NOMO-1 treated with dmso at 0.1 percent for 144 hours (cell line): ENCODE measurements at regions not wholly inside any gene's neighbourhood (a gene's known extent, or its start where the extent isn't known, plus 50 kb on each side); places are given as distances from the start of the nearest gene placed in this dataset.
"Not testable (repeated sequence)": the region's sequence is repeated elsewhere in the genome, so short reads cannot be mapped to it uniquely, and the experiment has no call there.

ENCODE experiments used
- DNase-seq: peaks from one replicate; lab custom pipeline; 2025; ENCODE audit not compliant: unreplicated experiment; lab: John Stamatoyannopoulos, UW

DNA sequence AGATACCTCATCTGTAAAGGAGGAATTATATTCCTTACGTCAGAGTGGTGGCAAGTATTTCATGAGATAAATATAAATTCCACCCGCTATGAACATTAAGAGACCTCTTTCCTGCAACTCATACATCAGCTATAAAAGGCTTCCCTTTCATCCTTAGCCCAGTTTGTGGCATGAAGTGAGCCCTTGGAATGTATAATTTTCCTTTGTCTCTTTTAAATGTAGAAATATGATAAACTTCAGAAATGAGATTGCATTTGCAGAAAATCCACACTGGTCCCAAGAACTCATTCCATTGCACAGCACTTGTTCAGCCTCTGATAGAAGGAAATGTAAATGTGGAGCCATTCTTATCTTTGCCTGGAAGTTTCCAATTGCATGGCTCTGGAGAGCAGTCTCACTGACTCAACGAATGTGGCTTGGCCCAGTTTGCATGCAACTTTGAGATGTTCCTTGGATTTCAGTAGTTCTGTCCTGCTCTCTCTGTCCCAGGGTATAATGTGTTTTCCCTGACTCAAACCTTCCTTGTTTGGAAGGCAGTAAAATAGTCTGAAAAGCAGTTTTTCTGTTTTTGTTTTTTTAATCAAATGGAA is 746.4 kb downstream of the CDH11 start:
- no peak for DNase-seq

DNA sequence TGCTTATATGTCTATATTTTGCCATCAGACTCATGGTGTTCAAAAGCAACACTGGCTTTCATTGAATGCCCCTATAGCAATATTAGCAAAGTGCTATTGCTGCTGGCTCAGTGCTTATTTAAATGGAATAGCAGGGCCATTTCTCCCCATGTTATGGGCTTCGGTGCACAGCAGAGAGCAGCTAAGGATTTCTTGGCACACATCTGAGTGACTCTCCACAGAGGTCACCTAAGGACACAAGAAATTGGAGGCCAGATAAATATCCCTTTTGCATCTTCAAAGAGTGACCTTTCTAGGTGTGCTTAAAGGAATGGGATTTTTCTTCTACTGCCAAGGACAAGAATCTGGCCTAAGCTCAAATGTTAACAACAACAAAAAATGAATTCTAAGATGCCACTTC is 751.8 kb downstream of the CDH11 start:
- DNase-seq: no peak

DNA sequence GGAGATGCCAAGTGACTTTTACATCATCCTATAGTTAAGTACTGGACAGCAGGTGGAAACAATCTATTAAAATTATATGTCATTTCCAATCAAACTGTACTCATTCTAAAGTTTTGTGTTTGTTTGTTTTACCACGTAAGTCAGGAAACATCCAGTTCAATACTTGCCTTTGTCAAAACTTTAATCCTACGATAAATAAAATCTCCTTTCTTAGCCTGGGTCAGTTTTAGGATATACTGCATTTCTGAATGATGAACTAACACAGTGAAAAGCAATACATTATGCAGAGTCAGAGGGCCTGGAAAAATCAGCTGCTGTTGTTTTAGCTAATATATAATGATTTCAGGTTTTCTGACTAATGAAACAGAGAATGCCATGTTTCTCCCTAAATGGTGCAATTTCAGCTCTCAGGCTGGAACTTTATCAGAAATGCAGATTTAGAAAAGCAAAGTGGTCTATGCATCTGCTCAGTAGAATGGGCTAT is 756.4 kb downstream of the CDH11 start:
- no peak for DNase-seq

DNA sequence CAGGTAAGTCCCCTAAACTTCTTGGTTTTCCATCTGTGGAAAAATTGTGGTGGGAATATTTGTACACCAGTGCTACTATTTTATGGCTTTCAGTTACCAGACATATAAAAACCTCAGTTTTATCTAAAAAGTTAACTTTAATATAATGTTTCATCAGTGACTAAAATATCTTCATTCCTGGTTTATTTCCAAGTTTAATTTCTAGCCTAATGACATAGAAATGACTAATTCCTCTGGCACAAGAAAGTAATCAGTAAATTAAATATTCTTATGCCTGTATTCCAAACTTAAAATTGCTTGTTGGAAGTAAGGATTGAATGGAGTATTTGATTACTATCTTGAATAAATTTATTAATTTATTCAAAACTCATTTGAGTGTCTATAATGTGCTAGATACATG is 757.0 kb downstream of the CDH11 start:
- DNase-seq: no peak

DNA sequence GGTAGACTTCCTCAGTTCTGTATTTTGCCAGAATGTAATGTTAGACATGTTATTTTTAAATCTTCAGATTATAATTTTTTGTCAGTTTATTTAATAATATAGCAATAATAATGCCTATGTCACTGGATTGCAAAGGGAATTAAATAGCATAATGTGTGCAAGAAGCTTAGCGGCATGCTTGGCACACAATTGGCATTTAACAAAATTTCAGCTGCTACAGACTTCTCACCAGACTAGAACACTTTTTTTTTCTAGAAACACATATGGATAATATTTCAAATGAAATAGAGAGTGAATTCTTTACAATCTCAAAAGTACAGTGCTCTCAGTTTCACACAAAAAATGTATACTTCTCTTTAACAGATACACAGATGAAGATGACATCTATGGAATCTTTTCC is 757.4 kb downstream of the CDH11 start:
- no peak for DNase-seq

DNA sequence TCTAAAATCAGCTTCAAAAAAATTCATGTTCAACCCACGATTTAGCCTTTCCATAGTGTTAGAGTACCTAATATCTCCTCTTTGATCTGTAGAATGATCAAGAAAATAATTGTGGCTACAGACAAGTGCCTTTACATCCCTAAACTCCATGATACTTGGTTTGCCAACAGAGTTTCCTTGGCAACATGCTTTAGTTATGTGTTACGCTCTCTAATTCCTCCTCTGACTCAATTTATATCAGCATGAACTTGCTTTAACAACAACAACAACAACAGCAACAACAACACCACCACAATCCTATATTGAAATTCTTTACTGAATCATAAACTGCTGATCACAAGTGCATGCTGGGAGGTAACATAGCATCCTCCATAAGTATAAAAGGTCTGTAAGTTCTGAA is 757.8 kb downstream of the CDH11 start:
- DNase-seq: no peak

DNA sequence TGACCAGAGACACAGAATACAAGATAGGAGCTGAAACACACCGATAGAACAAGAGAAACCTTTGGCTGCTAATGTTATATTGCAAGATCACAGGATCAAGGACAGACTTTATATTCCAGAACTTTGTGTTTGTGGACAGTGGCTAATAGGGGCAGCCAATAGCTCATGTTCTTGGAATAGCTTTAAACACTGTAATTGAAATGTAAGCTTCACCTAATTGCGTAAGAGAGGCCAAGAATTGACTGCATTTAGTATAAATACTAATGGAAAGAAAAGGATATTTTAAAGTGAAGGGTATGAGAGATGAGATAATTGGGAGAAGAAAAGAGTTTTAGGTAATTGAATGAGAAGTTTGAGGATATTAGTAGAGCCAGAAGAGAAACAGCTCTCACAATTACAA is 758.8 kb downstream of the CDH11 start:
- DNase-seq: no peak

DNA sequence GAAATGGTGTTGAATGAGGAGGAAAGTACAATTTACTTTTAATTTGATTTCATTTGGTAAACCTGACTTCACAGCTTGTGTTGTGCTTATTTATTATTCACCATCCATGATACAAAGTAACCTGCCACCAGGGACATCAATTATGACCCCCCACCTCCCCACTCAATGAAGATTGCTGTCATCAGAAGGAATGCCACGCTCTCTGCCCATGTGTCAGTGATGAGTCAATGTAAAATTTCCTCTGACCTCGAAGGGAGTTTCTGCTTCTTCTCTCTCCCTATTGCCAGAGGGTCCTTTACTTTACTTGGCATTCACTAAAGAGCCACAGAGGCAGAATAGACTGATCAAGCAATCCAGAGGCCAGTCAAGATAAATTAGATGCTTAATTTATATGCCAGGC is 759.7 kb downstream of the CDH11 start:
- no peak for DNase-seq

DNA sequence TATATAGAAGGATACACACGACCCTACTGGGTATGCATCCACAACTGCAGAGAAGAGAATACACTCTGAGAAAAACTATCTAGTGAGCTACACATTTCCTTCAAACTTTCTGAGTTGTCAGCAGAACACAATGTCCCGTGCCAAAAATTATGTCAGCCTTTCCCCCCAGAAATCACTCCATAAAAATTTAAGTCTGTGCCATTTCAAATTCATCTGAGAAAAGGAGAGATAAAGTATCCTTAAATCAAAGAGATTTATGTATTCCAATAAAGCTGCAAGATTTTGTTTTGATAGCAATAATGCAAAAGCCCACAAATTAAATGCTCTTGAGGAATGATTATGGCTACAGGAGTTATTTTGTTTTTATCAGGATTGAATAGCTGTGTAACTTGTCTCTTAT is 760.1 kb downstream of the CDH11 start:
- no peak for DNase-seq

DNA sequence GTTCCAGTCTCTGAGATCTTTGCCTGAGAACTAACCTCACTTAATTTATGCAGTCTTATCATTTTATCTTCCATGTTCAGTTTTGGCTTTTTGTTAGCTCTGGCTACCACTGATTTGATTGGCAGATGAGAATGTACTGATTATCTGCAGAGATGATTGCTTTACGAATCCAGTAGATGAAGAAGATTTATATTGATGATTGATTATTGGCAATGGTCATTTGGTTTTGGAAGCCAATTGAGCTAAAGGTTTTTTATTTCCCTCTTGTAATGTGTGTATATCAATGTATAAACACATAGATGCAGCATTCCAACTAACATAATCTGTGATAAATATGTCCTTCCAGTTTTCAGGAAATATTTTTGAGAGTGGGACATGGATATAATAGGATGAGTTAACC is 763.6 kb downstream of the CDH11 start:
- no peak for DNase-seq

DNA sequence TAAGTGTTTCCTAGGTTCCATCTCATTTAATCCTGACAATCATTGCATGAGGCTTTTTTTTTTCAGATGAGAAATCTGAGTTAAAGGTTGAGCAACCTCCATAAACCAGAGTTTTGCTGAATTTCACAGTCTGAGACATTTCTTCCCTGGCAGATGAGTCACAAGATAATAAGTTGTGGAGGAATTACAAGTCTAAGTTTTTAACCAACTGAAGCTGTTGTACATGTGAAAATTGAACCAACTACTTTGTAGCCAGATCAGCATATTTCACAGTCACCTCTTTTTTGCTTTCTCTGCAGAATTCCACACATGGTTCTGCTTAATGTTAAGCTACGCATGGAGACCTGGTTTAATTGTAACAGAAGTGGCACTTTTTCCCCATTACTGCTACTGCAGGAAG is 765.6 kb downstream of the CDH11 start:
- DNase-seq: peak; percentile 13

DNA sequence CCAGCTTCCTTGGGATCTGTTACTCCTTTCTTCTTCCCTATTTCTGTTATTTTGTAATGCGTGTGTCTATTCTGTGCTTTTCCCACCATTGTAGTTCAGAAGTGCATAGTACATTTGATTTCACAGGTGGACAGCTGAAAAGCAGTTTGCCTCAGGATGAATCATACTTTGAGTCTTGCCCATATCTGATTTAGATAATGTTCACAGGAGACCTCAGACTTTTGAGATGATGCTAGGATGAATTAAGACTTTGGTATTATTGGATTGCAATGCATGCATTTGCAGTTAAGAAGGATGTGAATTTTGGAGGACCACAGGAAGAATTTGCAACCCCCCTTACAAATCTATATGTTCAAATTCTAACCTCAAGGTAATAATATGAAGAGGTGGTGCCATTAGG is 769.6 kb downstream of the CDH11 start:
- no peak for DNase-seq

DNA sequence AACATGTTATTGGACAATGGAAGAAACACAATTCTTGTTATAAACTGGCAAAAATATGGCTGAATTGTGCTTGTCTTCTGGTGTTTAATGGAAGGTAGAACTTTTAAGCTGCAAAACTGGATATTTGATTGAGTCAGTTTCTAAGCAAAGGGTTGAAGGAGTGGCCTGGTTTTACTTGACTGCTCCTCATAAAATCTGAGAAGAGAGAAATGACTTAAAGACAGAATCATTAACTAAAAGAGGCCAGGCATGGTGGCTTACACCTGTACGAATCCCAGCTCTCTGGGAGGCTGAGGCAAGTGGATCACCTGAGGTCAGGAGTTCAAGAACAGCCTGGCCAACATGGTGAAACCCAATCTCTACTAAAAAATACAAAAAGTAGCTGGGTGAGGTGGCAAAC is 770.7 kb downstream of the CDH11 start:
- no peak for DNase-seq

DNA sequence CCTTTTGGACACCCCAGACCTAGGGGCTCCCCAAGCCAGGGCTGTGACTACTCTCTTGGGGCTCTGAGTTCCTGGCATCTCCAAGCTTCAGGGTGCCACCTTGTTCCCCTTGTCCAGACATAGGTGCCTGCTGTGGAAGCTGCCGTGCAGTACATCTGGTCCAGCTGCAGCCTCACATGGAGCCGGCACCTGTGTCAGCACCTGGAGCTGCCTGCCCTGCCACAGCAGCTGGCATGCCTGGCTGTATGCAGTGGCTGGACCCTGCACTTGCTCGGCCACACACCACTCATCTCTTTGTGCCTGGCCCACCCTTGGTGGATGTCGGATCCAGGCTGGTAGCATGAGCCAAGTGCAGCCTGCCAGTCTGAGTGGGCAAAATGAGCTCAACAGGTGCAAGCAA is 775.8 kb downstream of the CDH11 start:
- DNase-seq: no peak

DNA sequence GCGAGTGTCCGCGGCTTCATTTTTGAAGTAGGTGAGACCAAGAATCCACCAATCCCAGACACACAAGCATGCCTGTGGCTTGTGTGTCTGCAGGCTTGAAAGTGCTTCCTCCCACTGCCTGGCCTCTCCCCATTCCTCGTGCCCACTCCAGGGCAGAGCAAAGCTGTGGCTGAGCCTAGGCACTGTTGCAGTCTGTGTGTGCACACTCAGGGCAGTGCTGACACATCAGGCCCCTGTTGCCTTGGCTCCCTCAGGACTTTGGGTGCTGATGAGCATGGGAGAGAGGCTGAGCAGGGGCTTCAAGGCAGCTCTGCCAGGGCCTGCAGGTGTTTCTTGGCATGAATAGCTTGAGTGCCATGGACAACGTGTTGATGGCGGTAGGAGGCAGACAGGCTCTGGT is 776.7 kb downstream of the CDH11 start:
- no peak for DNase-seq

DNA sequence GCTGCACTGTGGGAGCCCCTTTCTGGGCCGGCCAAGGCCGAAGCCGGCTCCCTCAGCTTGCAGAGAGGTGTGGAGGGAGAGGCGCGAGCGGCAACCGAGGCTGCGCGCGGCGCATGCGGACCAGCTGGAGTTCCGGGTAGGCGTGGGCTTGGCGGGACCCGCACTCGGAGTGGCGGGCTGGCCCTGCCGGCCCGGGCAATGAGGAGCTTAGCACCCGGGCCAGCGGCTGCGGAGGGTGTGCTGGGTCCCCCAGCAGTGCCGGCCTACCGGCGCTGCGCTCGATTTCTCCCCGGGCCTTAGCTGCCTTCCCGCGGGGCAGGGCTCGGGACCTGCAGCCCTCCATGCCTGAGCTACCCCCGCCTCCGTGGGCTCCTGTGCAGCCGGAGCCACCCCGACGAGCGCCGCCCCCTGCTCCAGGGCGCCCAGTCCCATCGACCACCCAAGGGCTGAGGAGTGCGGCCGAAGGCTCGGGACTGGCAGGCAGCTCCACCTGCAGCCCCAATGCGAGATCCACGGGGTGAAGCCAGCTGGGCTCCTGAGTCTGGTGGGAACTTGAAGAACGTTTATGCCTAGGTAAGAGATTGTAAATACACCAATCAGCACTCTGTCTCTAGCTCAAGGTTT is 777.9 kb downstream of the CDH11 start:
- DNase-seq: not testable (repeated sequence)

DNA sequence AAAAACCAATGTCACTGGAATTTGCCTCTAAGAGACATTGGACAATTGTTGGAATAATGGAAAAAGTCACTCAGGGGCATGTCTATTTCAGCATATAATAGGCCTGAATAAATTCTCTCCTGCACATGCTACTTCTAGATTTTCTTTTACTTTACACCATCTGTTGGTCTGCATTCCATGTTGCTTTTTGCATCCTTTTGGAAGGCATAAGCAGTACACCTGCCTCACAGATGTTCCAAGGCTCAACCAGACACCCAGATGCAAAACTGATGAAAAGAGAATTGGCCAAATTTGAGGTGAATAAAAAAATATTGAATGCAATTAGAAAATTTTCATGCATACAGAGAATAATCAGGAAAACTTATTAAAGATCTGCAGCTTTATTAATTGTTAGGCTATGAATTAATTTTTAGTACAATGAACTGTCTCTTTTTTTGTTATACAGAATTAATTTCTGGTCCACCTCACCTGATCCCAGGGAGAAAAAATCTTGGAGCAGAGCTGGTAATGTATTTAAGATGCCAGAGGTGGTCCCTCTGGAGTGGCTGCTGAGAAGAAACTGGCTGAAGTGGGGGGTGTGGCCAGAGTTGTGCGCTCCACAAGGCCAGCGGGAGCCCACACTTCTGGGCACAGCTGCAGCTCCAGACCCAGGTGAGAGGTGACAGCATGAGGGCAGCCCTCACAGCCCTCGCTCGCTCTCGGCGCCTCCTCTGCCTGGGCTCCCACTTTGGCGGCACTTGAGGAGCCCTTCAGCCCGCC is 778.6 kb downstream of the CDH11 start:
- no peak for DNase-seq

DNA sequence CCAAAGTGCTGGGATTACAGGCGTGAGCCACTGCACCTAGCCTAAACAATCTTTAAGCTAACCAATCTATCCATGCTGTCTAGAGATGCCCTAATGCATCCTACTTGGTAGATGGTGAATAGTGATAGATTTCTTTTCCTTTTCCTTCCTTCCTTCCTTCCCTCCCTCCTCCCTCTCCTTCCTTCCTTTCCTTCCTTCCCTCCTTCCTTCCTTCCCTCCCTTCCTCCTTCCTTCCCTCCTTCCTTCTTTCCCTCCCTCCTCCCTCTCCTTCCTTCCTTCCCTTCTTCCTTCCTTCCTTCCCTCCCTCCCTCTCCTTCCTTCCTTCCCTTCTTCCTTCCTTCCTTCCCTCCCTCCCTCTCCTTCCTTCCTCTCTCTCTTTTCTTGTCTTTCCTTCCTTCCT is 780.5 kb downstream of the CDH11 start:
- DNase-seq: not testable (repeated sequence)

DNA sequence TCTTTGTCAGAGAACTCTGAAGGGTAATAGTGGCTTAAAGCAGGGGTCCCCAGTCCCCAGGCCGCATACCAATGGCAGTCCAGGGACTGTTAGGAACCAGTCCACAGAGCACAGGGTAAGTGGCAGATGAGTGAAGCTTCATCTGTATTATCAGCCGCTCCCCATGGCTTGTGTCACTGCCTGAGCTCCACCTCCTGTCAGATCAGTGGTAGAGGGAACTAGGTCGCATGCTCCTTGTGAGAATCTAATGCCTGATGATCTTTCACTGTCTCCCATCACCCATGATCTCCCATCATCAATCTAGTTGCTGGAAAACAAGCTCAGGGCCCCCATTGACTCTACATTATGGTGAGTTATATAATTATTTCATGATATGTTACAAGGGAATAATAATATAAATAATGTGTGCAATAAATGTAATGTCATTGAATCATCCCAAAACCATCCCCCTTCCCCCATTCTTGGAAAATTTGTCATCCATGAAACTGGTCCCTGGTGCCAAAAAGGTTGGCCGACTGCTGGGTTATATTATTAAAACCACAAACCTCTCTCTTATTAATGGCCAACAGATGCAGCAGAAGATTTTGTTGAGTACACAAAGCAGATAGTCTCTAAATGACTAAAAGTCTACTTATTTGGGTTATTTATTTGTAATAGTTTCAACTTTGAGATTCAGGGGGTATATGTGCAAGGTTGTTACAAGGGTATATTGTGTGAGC is 782.7 kb downstream of the CDH11 start:
- no peak for DNase-seq

DNA sequence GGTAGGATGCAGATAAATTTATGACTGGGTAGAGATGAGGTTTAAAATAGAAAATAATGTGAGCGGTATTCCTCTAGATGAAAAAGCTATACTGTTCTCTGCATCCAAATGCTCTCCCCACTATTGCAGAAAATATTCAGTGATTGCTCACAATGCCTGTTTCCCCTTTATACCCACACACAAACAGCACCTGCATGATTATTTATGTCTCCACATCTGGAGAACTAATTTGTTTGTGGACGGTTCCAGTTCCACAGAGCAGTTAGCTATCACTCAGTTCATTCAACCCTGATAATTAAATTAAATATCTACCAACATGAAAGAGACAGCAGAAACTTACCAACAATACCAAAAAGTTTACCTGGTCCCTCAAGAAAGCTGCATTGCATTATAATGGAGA is 800.0 kb downstream of the CDH11 start:
- DNase-seq: no peak

DNA sequence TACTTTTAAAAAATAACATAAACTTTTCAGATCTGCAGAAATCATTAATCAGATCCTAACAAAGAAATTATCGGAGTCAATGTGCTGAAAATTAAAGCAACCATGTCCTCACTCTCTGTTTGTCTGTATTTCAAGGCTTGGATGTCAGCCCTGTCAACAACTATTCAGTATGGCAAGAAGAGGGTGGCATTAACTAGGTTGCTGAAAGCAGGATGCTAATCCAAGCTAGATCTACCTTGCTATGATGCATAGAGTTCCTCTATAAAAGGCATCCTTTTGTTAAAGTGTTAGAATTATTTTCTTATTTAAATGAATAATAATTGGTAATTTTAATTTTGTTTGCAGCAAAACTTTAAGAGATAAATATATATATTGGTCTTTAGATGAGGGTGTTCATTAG is 800.8 kb downstream of the CDH11 start:
- DNase-seq: no peak

DNA sequence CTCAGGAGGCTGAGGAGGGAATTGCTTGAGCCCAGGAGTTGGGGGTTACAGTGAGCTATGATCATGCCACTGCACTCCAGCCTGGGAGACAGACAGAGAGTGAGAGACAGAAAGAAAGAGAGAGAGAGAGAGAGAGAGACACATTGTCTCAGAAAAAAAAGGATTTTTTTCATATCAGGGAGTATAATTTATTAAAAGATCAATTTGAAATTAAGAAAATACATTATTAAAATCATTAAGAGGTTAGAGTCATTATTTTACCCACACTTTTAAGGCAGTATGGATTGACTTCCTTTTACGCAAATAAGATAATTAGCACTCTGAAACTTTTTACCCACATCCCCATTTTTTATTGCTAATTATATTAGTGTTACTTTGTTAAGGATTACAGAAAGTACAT is 804.3 kb downstream of the CDH11 start:
- DNase-seq: no peak
